Activated naive CD4-positive, alpha-beta T cell (primary cell): ENCODE measurements at regions not wholly inside any gene's neighbourhood (a gene's known extent, or its start where the extent isn't known, plus 50 kb on each side); places are given as distances from the start of the nearest gene placed in this dataset.

Experiments used
- DNase-seq, 4 experiments: peaks; one replicate each; lab custom pipeline; 2025; lab: John Stamatoyannopoulos, UW

- no peak for DNase-seq
These were observed 374.0 kb downstream of the ZNF608 start for GRCh38 chr5:124372457-124372856.

GRCh38 chr5:124371111-124371706 is 375.2 kb downstream of the ZNF608 start:
- no peak for DNase-seq

GRCh38 chr5:124370601-124371000 is 375.8 kb downstream of the ZNF608 start:
- no peak for DNase-seq

GRCh38 chr5:124365361-124365801 is 381.1 kb downstream of the ZNF608 start:
- DNase-seq: no peak

- DNase-seq: no peak
These were observed 390.5 kb downstream of the ZNF608 start for GRCh38 chr5:124355928-124356327.

GRCh38 chr5:124353016-124353415 is 393.4 kb downstream of the ZNF608 start:
- no peak for DNase-seq

GRCh38 chr5:124352312-124352711 is 394.1 kb downstream of the ZNF608 start:
- no peak for DNase-seq

- no peak for DNase-seq
These were observed 396.5 kb downstream of the ZNF608 start for GRCh38 chr5:124349931-124350330.

GRCh38 chr5:124343451-124343867 is 403.0 kb downstream of the ZNF608 start:
- no peak for DNase-seq

- no peak for DNase-seq
These were observed 403.5 kb downstream of the ZNF608 start for GRCh38 chr5:124342986-124343385.

- no peak for DNase-seq
These were observed 403.9 kb downstream of the ZNF608 start for GRCh38 chr5:124342584-124342983.

- DNase-seq: no peak
These were observed 404.4 kb downstream of the ZNF608 start for GRCh38 chr5:124342027-124342471.

GRCh38 chr5:124341066-124341858 is 405.2 kb downstream of the ZNF608 start:
- no peak for DNase-seq

- DNase-seq: no peak
These were observed 408.4 kb downstream of the ZNF608 start for GRCh38 chr5:124337996-124338395.

GRCh38 chr5:124333298-124333979 is 413.0 kb downstream of the ZNF608 start:
- DNase-seq: no peak

- DNase-seq: no peak
These were observed 414.2 kb downstream of the ZNF608 start for GRCh38 chr5:124332273-124332672.

GRCh38 chr5:124330595-124331220 is 415.7 kb downstream of the ZNF608 start:
- no peak for DNase-seq

- DNase-seq: no peak
These were observed 418.2 kb downstream of the ZNF608 start for GRCh38 chr5:124328201-124328600.

GRCh38 chr5:124318661-124319060 is 427.8 kb downstream of the ZNF608 start:
- no peak for DNase-seq

- DNase-seq: no peak
These were observed 429.0 kb downstream of the ZNF608 start for GRCh38 chr5:124317451-124317850.

- no peak for DNase-seq
These were observed 430.6 kb downstream of the ZNF608 start for GRCh38 chr5:124315741-124316415.

- no peak for DNase-seq
These were observed 436.0 kb downstream of the ZNF608 start for GRCh38 chr5:124310453-124310852.
